ENCODE measurements at regions not wholly inside any gene's neighbourhood (a gene's known extent, or its start where the extent isn't known, plus 50 kb on each side); places are given as distances from the start of the nearest gene placed in this dataset.

GRCh38 chr6:82441047-82441855 is 77.6 kb downstream of the TPBG start:
- no peak overlapping the region for H3K9ac ChIP-seq (ENCODE audit: low read length)
- no peaks in the 10 kb centered on the region for H3K27me3 ChIP-seq (ENCODE audit: insufficient read depth, low read length)
- H3K4me2 ChIP-seq (ENCODE audit: low read length) = no peak overlapping the region
- DNase-seq (ENCODE audit: low read depth, low spot score) (no peak), ATAC-seq (no peak)
- TF ChIP-seq EZH2phosphoT487 (IDR thresholded peaks at IDR 0.05; ENCODE audit: borderline replicate concordance) = no peak
- TF ChIP-seq SP1 (IDR thresholded peaks at IDR 0.05; ENCODE audit: low read depth) = no peak
- H3K79me2 ChIP-seq (ENCODE audit: insufficient read depth, low read length) = no peaks in the 10 kb centered on the region
- H3K27ac ChIP-seq (ENCODE audit: low read depth, low read length) = no peak overlapping the region
- no peaks in the 10 kb centered on the region for H3K9me2 ChIP-seq (ENCODE audit: insufficient read depth)
- ChIA-PET RAD21 (ENCODE audit: low non-redundant PET in 1 of 2, low total read pairs in 2 of 2, uncharacterized antibody in 2 of 2, unreplicated experiment in 2 of 2) (no interaction called here), POLR2A (no interaction called here), CTCF (no interaction called here)
- BruUV-seq (replicated peaks) = no TSS peak
- H3K9me3 ChIP-seq (ENCODE audit: control insufficient read depth in 1 of 2, insufficient read depth in 1 of 2, low read depth in 1 of 2, low read length in 2 of 2) = no peaks in the 10 kb centered on the region
- H3K36me3 ChIP-seq (ENCODE audit: control insufficient read depth in 1 of 2, insufficient read depth in 2 of 2, low read length in 2 of 2) = no peaks in the 10 kb centered on the region
- H4K20me1 ChIP-seq (ENCODE audit: insufficient read depth) = no peaks in the 10 kb centered on the region
- intact Hi-C loops (cut with micrococcal nuclease) = no loop called here
- no peak overlapping the region for H2AFZ ChIP-seq (ENCODE audit: low read depth, low read length, poor library complexity, severe bottlenecking)
- no peak overlapping the region for H3K4me3 ChIP-seq (replicated peaks in 1 of 2; ENCODE audit: low read depth in 1 of 2, low read length in 2 of 2)
- H3K4me1 ChIP-seq (ENCODE audit: control insufficient read depth in 1 of 2, insufficient read depth in 2 of 2, low read length in 2 of 2) = no peaks in the 10 kb centered on the region

- no peaks in the 10 kb centered on the region for H3K36me3 ChIP-seq (ENCODE audit: control insufficient read depth in 1 of 2, insufficient read depth in 2 of 2, low read length in 2 of 2)
- ChIA-PET CTCF (no interaction called here), POLR2A (no interaction called here), RAD21 (ENCODE audit: low non-redundant PET in 1 of 2, low total read pairs in 2 of 2, uncharacterized antibody in 2 of 2, unreplicated experiment in 2 of 2) (no interaction called here)
- intact Hi-C loops (cut with micrococcal nuclease) = no loop called here
- no peak overlapping the region for H3K9ac ChIP-seq (ENCODE audit: low read length)
- H3K27me3 ChIP-seq (ENCODE audit: insufficient read depth, low read length) = no peaks in the 10 kb centered on the region
- ATAC-seq = no peak
- no peaks in the 10 kb centered on the region for H3K9me2 ChIP-seq (ENCODE audit: insufficient read depth)
- H3K27ac ChIP-seq (ENCODE audit: low read depth, low read length) = no peak overlapping the region
- H3K9me3 ChIP-seq (ENCODE audit: control insufficient read depth in 1 of 2, insufficient read depth in 1 of 2, low read depth in 1 of 2, low read length in 2 of 2) = no peaks in the 10 kb centered on the region
- H3K4me3 ChIP-seq (replicated peaks in 1 of 2; ENCODE audit: low read depth in 1 of 2, low read length in 2 of 2) = no peak overlapping the region
- H3K4me1 ChIP-seq (ENCODE audit: control insufficient read depth in 1 of 2, insufficient read depth in 2 of 2, low read length in 2 of 2) = no peaks in the 10 kb centered on the region
- no peaks in the 10 kb centered on the region for H3K79me2 ChIP-seq (ENCODE audit: insufficient read depth, low read length)
- H2AFZ ChIP-seq (ENCODE audit: low read depth, low read length, poor library complexity, severe bottlenecking) = no peak overlapping the region
- no TSS peak for BruUV-seq (replicated peaks)
- H3K4me2 ChIP-seq (ENCODE audit: low read length) = no peak overlapping the region
- no peak for TF ChIP-seq ELF1 (IDR thresholded peaks at IDR 0.05; ENCODE audit: borderline replicate concordance, low read depth)
- H4K20me1 ChIP-seq (ENCODE audit: insufficient read depth) = no peaks in the 10 kb centered on the region
- DNase-seq (ENCODE audit: low read depth, low spot score) = no peak
Measured at GRCh38 chr6:82442061-82442719, 78.6 kb downstream of the TPBG start.
